SK-N-SH (cell line): ENCODE measurements at regions not wholly inside any gene's neighbourhood (a gene's known extent, or its start where the extent isn't known, plus 50 kb on each side); places are given as distances from the start of the nearest gene placed in this dataset.

Source experiments
- CTCF ChIP-seq: fragments of 200-600 bp; sonication (generic); IDR thresholded peaks from 2 replicates; pipeline ENCODE4 v1.6.1; 2017; ENCODE audit warnings: antibody characterized with exemption, mild to moderate bottlenecking, moderate library complexity
- NFIC ChIP-seq: IDR thresholded peaks from 2 replicates; pipeline ENCODE4 v1.4.0; 2012; ENCODE audit warnings: borderline replicate concordance
- POLR2AphosphoS5 ChIP-seq: IDR thresholded peaks from 2 replicates; pipeline ENCODE4 v1.6.1; 2012; ENCODE audit warnings: low read depth, low read length
- SMC3 ChIP-seq: IDR thresholded peaks from 2 replicates; pipeline ENCODE4 v1.6.1; 2012; ENCODE audit warnings: low read depth, low read length, improper control_type of control experiment
- TAF1 ChIP-seq: IDR thresholded peaks from 2 replicates; pipeline ENCODE4 v1.6.1; 2012; ENCODE audit warnings: low read depth, mild to moderate bottlenecking, low read length, moderate library complexity, borderline replicate concordance

- TF ChIP-seq NFIC = no peak
- no peak for TF ChIP-seq POLR2AphosphoS5
- no peak for TF ChIP-seq TAF1
- TF ChIP-seq CTCF = no peak
- no peak for TF ChIP-seq SMC3
These were observed 668.6 kb downstream of the SORCS1 start for GRCh38 chr10:106495931-106496330.
